AG09309 (cell line): ENCODE measurements at regions not wholly inside any gene's neighbourhood (a gene's known extent, or its start where the extent isn't known, plus 50 kb on each side); places are given as distances from the start of the nearest gene placed in this dataset.

Source experiments
- DNase-seq: peaks from one replicate; pipeline ENCODE4 v3.0.0-alpha.2; 2010; ENCODE audit warnings: low read depth
- H3K4me3 ChIP-seq: 2 replicates; pipeline ENCODE4 v1.5.1; 2011; ENCODE audit warnings: mild to moderate bottlenecking, low read depth, low read length, moderate library complexity; ENCODE audit not compliant: control insufficient read depth
- TF ChIP-seq, protein P1 (sequence below): IDR thresholded peaks from 2 replicates; pipeline ENCODE4 v1.5.1; 2011; ENCODE audit warnings: mild to moderate bottlenecking, low read depth, low read length, inconsistent platforms; ENCODE audit not compliant: insufficient read depth, control insufficient read depth; ENCODE audit errors: missing control alignments

DNA sequence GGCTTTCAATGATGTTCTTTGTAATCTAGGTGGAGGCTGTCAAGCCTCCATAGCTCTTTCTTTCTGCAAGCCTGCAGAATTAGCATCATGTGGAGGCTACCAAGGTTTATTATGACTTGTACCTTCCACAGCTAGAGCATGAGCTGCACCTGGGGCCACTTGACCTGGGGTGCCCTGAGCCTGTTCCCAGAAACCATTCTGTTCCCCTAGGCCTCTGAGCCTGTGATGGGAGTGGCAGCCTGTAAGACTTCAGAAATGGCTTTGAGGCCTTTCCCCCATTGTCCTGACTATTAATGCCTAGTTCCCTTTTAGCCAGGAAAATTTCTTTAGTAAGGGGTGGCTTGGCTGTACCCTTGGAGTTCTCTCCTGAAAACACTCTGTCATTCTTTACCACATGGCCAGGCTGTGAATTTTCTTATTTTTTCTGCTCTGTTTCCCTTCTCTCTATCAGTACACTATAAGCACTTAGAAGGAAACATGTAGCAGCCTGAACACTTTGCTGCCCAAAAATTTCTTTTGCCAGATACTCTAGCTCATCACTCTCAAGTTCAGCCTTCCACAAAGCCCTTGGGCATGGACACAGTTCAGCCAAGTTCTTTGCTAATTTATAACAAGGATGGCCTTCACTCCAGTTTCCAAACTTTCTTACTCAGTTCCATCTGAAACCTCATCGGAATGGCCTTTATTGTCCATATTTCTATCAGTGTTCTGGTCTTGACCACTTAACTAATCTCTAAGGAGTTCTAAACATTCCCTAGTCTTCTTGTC lies 61.4 kb upstream of the NR3C1 start:
- no peak for DNase-seq
- H3K4me3 ChIP-seq = no peak overlapping the region
- TF ChIP-seq, protein P1, sequence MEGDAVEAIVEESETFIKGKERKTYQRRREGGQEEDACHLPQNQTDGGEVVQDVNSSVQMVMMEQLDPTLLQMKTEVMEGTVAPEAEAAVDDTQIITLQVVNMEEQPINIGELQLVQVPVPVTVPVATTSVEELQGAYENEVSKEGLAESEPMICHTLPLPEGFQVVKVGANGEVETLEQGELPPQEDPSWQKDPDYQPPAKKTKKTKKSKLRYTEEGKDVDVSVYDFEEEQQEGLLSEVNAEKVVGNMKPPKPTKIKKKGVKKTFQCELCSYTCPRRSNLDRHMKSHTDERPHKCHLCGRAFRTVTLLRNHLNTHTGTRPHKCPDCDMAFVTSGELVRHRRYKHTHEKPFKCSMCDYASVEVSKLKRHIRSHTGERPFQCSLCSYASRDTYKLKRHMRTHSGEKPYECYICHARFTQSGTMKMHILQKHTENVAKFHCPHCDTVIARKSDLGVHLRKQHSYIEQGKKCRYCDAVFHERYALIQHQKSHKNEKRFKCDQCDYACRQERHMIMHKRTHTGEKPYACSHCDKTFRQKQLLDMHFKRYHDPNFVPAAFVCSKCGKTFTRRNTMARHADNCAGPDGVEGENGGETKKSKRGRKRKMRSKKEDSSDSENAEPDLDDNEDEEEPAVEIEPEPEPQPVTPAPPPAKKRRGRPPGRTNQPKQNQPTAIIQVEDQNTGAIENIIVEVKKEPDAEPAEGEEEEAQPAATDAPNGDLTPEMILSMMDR = no peak

DNA sequence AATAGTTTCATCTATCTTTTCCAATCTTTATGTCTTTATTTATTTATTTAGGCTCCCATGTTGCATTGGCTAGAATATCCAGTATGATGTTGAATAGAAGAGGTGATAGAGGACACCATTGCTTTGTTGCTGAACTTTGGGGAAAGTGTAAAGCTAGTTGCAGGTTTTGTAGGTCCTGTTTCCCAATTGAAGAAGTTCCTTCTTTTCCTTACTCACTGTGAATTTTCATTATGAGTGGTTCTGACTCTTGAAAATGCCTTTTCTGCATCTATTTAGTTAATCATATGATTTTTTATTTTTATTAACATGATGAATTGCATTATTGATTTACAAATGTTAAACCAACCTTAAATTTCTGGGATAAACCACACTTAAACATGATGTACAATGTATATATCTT lies 58.9 kb upstream of the NR3C1 start:
- TF ChIP-seq, protein P1 = no peak
- no peak overlapping the region for H3K4me3 ChIP-seq
- DNase-seq = no peak

DNA sequence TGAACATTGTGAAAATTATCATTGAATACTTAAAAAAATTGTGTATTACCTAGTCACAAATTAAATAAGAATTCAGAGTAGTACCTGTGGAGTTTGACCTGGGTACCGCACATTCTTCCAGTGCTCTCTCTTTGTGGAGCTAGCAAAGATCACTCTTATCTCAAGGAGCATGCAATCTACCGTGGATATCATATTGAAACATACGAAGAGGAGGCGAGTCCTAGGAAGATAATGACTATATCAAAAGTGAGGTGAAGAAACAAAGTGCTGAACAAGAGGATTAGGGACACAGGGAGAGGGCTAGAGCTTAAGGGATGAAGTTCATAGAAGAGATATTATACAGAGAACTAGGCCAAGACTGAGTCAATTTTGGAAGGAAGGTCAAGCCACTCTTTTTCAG lies 55.9 kb upstream of the NR3C1 start:
- H3K4me3 ChIP-seq = no peak overlapping the region
- TF ChIP-seq, protein P1 = no peak
- no peak for DNase-seq

DNA sequence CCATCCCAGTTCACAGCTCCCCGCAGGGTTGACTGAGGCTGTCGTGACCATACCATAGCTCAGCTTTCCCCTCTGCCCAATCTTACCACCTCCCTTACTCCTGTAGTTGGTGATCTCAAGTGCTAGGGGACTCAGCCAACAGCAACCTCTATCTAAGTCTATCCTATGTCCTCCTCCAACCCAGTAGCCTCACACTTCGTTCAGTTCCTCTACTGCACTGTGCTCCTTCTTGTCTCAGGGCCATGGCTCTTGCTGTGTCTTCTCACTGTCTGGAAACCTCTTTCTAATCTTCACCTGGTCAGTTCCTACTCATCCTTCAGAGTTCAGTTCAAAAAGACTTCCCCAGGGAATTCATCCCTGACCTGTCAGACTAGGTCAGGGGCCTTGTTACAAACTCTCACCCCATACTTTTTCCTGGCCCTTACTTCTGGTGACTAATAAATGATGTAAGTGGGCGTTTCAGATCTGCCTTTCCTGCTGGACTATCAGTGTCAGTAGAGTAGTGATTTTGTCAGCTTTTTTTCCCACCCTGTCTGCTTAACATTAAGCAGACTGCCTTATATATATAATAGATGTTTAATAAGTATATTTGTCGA lies 53.6 kb upstream of the NR3C1 start:
- TF ChIP-seq, protein P1 = no peak
- DNase-seq = no peak
- no peak overlapping the region for H3K4me3 ChIP-seq

DNA sequence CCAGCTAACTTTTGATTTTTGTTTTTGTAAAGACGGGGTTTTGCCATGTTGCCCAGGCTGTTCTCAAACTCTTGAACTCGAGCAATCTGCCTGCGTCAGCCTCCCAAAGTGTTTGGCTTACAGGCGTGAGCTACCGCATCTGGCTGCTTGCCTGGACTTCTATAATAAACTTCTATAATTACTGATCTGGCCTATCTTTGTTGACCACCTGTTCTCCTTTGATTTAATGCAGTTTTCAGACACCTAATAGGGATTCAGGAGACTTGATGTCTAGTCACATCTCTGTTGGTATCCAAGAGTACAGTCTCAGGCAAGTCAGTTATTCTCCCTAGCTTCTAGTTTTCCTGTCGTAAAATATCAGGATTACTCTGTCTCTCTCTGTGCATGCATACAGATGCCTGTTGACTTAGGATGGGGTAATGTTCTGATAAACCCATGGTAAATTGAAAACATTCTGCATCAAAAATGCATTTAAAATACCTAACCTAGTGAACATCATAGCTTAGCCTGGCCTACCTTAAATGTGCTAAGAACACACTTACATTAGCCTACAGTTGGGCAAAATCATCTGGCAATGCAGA lies 51.5 kb upstream of the NR3C1 start:
- H3K4me3 ChIP-seq = no peak overlapping the region
- DNase-seq = no peak
- TF ChIP-seq, protein P1 = no peak

DNA sequence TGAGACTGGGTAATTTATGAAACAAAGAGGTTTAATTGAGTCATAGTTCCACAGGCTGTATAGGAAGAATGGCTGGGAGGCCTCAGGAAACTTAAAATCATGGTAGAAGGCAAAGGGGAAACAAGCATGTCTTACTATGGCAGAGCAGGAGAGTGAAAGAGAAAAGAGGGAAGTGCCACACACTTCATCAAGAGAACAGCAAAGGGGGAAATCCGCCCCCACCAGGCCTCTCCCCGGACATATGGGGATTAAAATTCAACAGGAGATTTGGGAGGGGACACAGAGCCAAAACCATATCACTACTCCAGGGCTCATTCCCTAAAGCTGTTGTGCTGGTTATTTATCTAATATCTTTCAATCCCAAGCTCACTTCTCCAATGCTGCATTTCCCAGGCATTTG lies 50.2 kb upstream of the NR3C1 start:
- H3K4me3 ChIP-seq = no peak overlapping the region
- TF ChIP-seq, protein P1 = no peak
- DNase-seq = no peak
